ENCODE measurements at regions not wholly inside any gene's neighbourhood (a gene's known extent, or its start where the extent isn't known, plus 50 kb on each side); places are given as distances from the start of the nearest gene placed in this dataset.
"Not testable (repeated sequence)": the region's sequence is repeated elsewhere in the genome, so short reads cannot be mapped to it uniquely, and the experiment has no call there.

DNA sequence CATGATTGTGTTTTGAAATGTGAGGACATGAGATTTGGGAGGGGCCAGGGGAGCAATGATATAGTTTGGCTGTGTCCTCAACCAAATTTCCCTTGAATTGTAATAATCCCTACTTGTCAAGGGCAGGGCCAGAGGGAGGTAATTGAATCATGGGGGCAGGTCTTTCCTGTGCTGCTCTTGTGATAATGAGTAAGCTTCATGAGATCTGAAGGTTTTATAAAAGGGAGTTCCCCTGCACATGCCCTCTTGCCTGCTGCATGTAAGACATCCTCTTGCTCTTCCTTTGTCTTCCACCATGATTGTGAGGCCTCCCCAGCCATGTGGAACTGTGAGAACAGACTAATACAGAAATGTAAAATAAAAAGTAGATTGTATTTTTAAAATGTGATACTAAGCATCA is 1294.9 kb downstream of the ADGRL3 start:
- H3K27ac Mint-ChIP-seq, result no peak overlapping the region

GRCh38 chr4:62491756-62492155 is 1291.6 kb downstream of the ADGRL3 start:
- H3K18ac ChIP-seq (ENCODE audit: insufficient read length, low read depth, low read length); H3K4me1 Mint-ChIP-seq; H2BK120ac ChIP-seq (ENCODE audit: low read depth, low read length, poor library complexity, severe bottlenecking); H3K56ac ChIP-seq (ENCODE audit: insufficient read length, low read depth, low read length); H3K4ac ChIP-seq (ENCODE audit: low read depth, low read length); H4K20me1 ChIP-seq (ENCODE audit: control insufficient read depth, insufficient read depth, insufficient read length); H3K9ac ChIP-seq (ENCODE audit: extremely low read depth, insufficient read length, low read length); H3K14ac ChIP-seq (ENCODE audit: insufficient read depth, low read length); DNase-seq; H3K79me2 ChIP-seq (ENCODE audit: insufficient read depth, low read length); H3K27me3 Mint-ChIP-seq (ENCODE audit: low read depth); H2BK5ac ChIP-seq (ENCODE audit: insufficient read length, low read length); H3K9me3 ChIP-seq (ENCODE audit: control insufficient read depth, low read depth, low read length); H2AK5ac ChIP-seq (ENCODE audit: insufficient read length, low read length); H2BK12ac ChIP-seq (ENCODE audit: insufficient read length, low read depth, low read length); H3K23ac ChIP-seq (ENCODE audit: insufficient read length, low read depth, low read length); H3K27me3 ChIP-seq (ENCODE audit: insufficient read depth, low read length); H2BK15ac ChIP-seq (ENCODE audit: low read depth, low read length); H3K4me1 ChIP-seq (ENCODE audit: insufficient read depth, low read length); H3K27ac Mint-ChIP-seq; H4K91ac ChIP-seq (ENCODE audit: insufficient read length, low read depth, low read length); H2BK20ac ChIP-seq (ENCODE audit: low read depth, low read length, poor library complexity, severe bottlenecking); H3K36me3 Mint-ChIP-seq (ENCODE audit: insufficient read depth in 1 of 3, low read depth in 3 of 3); H4K5ac ChIP-seq (ENCODE audit: insufficient read length, low read depth, low read length); H2AFZ ChIP-seq (ENCODE audit: low read length); H3K23me2 ChIP-seq (ENCODE audit: insufficient read length, low read depth, low read length, poor library complexity, severe bottlenecking); H3K79me1 ChIP-seq (ENCODE audit: insufficient read depth, low read depth, low read length, poor library complexity, severe bottlenecking); H3K27ac ChIP-seq (ENCODE audit: insufficient read length, low read depth, low read length); H3K4me2 ChIP-seq (ENCODE audit: insufficient read depth, insufficient read length, low read length); H4K8ac ChIP-seq (replicated peaks; ENCODE audit: insufficient read length, low read depth, low read length); H3T11ph ChIP-seq (ENCODE audit: low read length); H3K4me3 Mint-ChIP-seq; H3K9me3 Mint-ChIP-seq: not testable (repeated sequence)
- WGBS (ENCODE audit: extremely low coverage, insufficient read length, low lambda C conversion rate), result no CpG with 5 or more reads among the region's 24 CpGs

More for the DNA sequence above, 1294.9 kb downstream of the ADGRL3 start:
- Histone ChIP-seq H2BK120ac (ENCODE audit: low read depth, low read length, poor library complexity, severe bottlenecking) (no peak overlapping the region), H4K20me1 (ENCODE audit: control insufficient read depth, insufficient read depth, insufficient read length) (no peaks in the 10 kb centered on the region), H2BK20ac (ENCODE audit: low read depth, low read length, poor library complexity, severe bottlenecking) (no peak overlapping the region), H3K56ac (ENCODE audit: insufficient read length, low read depth, low read length) (no peak overlapping the region), H2BK5ac (ENCODE audit: insufficient read length, low read length) (no peak overlapping the region), H4K91ac (ENCODE audit: insufficient read length, low read depth, low read length) (no peak overlapping the region), H3K27ac (ENCODE audit: insufficient read length, low read depth, low read length) (no peak overlapping the region), H3K23ac (ENCODE audit: insufficient read length, low read depth, low read length) (no peak overlapping the region), H3K18ac (ENCODE audit: insufficient read length, low read depth, low read length) (no peak overlapping the region), H2BK12ac (ENCODE audit: insufficient read length, low read depth, low read length) (no peak overlapping the region), H4K5ac (ENCODE audit: insufficient read length, low read depth, low read length) (no peak overlapping the region), H3K9me3 (ENCODE audit: control insufficient read depth, low read depth, low read length) (no peaks in the 10 kb centered on the region), H4K8ac (replicated peaks; ENCODE audit: insufficient read length, low read depth, low read length) (no peak overlapping the region), H3K14ac (ENCODE audit: insufficient read depth, low read length) (no peak overlapping the region), H2AK5ac (ENCODE audit: insufficient read length, low read length) (no peak overlapping the region), H3K79me1 (ENCODE audit: insufficient read depth, low read depth, low read length, poor library complexity, severe bottlenecking) (no peaks in the 10 kb centered on the region), H3T11ph (ENCODE audit: low read length) (no peak overlapping the region), H2AFZ (ENCODE audit: low read length) (no peak overlapping the region), H3K4me1 (ENCODE audit: insufficient read depth, low read length) (no peaks in the 10 kb centered on the region), H3K27me3 (ENCODE audit: insufficient read depth, low read length) (no peaks in the 10 kb centered on the region), H2BK15ac (ENCODE audit: low read depth, low read length) (no peak overlapping the region), H3K23me2 (ENCODE audit: insufficient read length, low read depth, low read length, poor library complexity, severe bottlenecking) (no peaks in the 10 kb centered on the region), H3K4me2 (ENCODE audit: insufficient read depth, insufficient read length, low read length) (no peak overlapping the region), H3K79me2 (ENCODE audit: insufficient read depth, low read length) (no peaks in the 10 kb centered on the region), H3K4ac (ENCODE audit: low read depth, low read length) (no peak overlapping the region), H3K9ac (ENCODE audit: extremely low read depth, insufficient read length, low read length) (no peak overlapping the region)
- peaks cover 2 to 3% of the 10 kb centered on the region in 2 experiments; a peak in 2 of 4 replicates for H3K4me1 Mint-ChIP-seq
- no peak overlapping the region for H3K4me3 Mint-ChIP-seq
- H3K36me3 Mint-ChIP-seq (ENCODE audit: insufficient read depth in 1 of 3, low read depth in 3 of 3), result peaks cover 2 to 9% (median 3%) of the 10 kb centered on the region in 3 experiments; a peak in 2 of 7 replicates
- TF ChIP-seq, protein P1, sequence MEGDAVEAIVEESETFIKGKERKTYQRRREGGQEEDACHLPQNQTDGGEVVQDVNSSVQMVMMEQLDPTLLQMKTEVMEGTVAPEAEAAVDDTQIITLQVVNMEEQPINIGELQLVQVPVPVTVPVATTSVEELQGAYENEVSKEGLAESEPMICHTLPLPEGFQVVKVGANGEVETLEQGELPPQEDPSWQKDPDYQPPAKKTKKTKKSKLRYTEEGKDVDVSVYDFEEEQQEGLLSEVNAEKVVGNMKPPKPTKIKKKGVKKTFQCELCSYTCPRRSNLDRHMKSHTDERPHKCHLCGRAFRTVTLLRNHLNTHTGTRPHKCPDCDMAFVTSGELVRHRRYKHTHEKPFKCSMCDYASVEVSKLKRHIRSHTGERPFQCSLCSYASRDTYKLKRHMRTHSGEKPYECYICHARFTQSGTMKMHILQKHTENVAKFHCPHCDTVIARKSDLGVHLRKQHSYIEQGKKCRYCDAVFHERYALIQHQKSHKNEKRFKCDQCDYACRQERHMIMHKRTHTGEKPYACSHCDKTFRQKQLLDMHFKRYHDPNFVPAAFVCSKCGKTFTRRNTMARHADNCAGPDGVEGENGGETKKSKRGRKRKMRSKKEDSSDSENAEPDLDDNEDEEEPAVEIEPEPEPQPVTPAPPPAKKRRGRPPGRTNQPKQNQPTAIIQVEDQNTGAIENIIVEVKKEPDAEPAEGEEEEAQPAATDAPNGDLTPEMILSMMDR (conservative IDR thresholded peaks at IDR 0.05), result no peak
- peaks cover 3 to 4% of the 10 kb centered on the region in 2 experiments; a peak in 3 of 5 replicates for H3K9me3 Mint-ChIP-seq
- H3K27me3 Mint-ChIP-seq (ENCODE audit: low read depth), result no peaks in the 10 kb centered on the region; the same call in 1 of the 2 replicates
- no peak for DNase-seq

Data from H9 (cell line).